DND-41 (cell line): ENCODE measurements at regions not wholly inside any gene's neighbourhood (a gene's known extent, or its start where the extent isn't known, plus 50 kb on each side); places are given as distances from the start of the nearest gene placed in this dataset.

Experiments
- CTCF ChIP-seq: IDR thresholded peaks from 2 replicates; pipeline ENCODE4 v1.5.1; 2012; ENCODE audit warnings: borderline replicate concordance, low read length, moderate library complexity, mild to moderate bottlenecking; ENCODE audit not compliant: poor library complexity, severe bottlenecking; ENCODE audit errors: extremely low read depth
- EZH2 ChIP-seq: IDR thresholded peaks from 3 replicates; pipeline ENCODE4 v1.6.1; 2012; ENCODE audit warnings: borderline replicate concordance, low read depth, mild to moderate bottlenecking, moderate library complexity, low read length, inconsistent platforms; ENCODE audit not compliant: severe bottlenecking

GRCh38 chr2:19472391-19472978, 114.1 kb upstream of the OSR1 start:
- TF ChIP-seq CTCF (no peak), EZH2 (no peak)
